ENCODE measurements at regions not wholly inside any gene's neighbourhood (a gene's known extent, or its start where the extent isn't known, plus 50 kb on each side); places are given as distances from the start of the nearest gene placed in this dataset.

- no peak for TF ChIP-seq CTCF (IDR thresholded peaks at IDR 0.05)
- TF ChIP-seq POLR2AphosphoS5 (IDR thresholded peaks at IDR 0.05; ENCODE audit: low read depth, low read length), result no peak
- no peak for TF ChIP-seq TCF7L2 (IDR thresholded peaks at IDR 0.05; ENCODE audit: low read depth, low read length)
- TF ChIP-seq, protein P1, sequence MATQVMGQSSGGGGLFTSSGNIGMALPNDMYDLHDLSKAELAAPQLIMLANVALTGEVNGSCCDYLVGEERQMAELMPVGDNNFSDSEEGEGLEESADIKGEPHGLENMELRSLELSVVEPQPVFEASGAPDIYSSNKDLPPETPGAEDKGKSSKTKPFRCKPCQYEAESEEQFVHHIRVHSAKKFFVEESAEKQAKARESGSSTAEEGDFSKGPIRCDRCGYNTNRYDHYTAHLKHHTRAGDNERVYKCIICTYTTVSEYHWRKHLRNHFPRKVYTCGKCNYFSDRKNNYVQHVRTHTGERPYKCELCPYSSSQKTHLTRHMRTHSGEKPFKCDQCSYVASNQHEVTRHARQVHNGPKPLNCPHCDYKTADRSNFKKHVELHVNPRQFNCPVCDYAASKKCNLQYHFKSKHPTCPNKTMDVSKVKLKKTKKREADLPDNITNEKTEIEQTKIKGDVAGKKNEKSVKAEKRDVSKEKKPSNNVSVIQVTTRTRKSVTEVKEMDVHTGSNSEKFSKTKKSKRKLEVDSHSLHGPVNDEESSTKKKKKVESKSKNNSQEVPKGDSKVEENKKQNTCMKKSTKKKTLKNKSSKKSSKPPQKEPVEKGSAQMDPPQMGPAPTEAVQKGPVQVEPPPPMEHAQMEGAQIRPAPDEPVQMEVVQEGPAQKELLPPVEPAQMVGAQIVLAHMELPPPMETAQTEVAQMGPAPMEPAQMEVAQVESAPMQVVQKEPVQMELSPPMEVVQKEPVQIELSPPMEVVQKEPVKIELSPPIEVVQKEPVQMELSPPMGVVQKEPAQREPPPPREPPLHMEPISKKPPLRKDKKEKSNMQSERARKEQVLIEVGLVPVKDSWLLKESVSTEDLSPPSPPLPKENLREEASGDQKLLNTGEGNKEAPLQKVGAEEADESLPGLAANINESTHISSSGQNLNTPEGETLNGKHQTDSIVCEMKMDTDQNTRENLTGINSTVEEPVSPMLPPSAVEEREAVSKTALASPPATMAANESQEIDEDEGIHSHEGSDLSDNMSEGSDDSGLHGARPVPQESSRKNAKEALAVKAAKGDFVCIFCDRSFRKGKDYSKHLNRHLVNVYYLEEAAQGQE (IDR thresholded peaks at IDR 0.05; ENCODE audit: insufficient read depth in 1 of 2, low read depth in 2 of 2, low read length in 1 of 2), result no peak
- no peak for TF ChIP-seq SIN3A (IDR thresholded peaks at IDR 0.05; ENCODE audit: borderline replicate concordance, insufficient read depth, low read depth, low read length)
Measured at GRCh38 chr9:81028504-81028903, 660.8 kb downstream of the TLE1 start.

Measured in Panc1 (cell line).